SK-N-MC (cell line): ENCODE measurements at regions not wholly inside any gene's neighbourhood (a gene's known extent, or its start where the extent isn't known, plus 50 kb on each side); places are given as distances from the start of the nearest gene placed in this dataset.

Experiments
- EZH2 ChIP-seq: fragments of 200-600 bp; sonication (generic); IDR thresholded peaks from one replicate; pipeline ENCODE4 v1.6.1; 2017; ENCODE audit warnings: antibody characterized with exemption
- FOXP2 ChIP-seq: optimal IDR thresholded peaks from 2 replicates; pipeline ENCODE3; 2011; ENCODE audit warnings: mild to moderate bottlenecking, moderate library complexity; ENCODE audit not compliant: insufficient read depth; ENCODE audit errors: extremely low read length, control extremely low read depth
- POLR2AphosphoS5 ChIP-seq: IDR thresholded peaks from 2 replicates; pipeline ENCODE4 v1.6.1; 2012; ENCODE audit warnings: mild to moderate bottlenecking, low read depth, low read length, borderline replicate concordance

GRCh38 chr9:99298614-99299013, 76.5 kb downstream of the SEC61B start:
- no peak for TF ChIP-seq POLR2AphosphoS5
- TF ChIP-seq EZH2: no peak
- no peak for TF ChIP-seq FOXP2
